ENCODE measurements at regions not wholly inside any gene's neighbourhood (a gene's known extent, or its start where the extent isn't known, plus 50 kb on each side); places are given as distances from the start of the nearest gene placed in this dataset.

DNA sequence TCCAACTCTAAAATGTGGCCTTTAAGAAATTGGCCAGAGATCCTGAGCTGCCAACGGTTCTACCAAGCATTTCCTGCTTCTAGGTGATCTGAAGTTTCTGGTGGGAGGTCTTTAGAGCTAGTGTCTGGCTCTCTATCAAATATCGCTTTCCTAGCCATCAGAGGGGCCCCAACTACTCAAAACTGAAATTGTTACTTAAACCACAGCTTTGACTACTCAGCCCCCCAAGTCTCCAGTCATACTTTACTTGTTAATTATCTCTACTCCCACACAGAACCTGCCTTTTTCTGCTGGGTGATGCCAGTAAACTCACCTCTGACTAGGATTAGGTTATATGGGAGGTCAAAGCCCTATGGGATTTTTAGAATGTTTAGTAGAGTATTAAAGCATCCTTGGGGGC, 95.1 kb downstream of the FASLG start:
- POLR2A ChIA-PET (ENCODE audit: partially characterized antibody), result no interaction called here
- H2BK20ac ChIP-seq (ENCODE audit: low read length), result no peak overlapping the region
- 89% methylated on average over 2 of the region's 2 CpGs; no CpG with 5 or more reads in 1 of the 2 experiments for WGBS, 2 experiments (ENCODE audit: extremely low coverage in 1 of 2, insufficient coverage in 1 of 2, insufficient read length in 1 of 2, insufficient replicate concordance in 2 of 2, low coverage in 1 of 2, low lambda C conversion rate in 2 of 2, missing lambda C conversion rate in 1 of 2)

More for the DNA sequence above, 95.1 kb downstream of the FASLG start:
- no peak overlapping the region for H3K4ac ChIP-seq (replicated peaks; ENCODE audit: insufficient read length, low read depth, low read length)
- no peak overlapping the region for H4K5ac ChIP-seq (ENCODE audit: insufficient read length, low read depth, low read length)
- no peaks in the 10 kb centered on the region for H3K9me3 ChIP-seq (ENCODE audit: insufficient read depth in 2 of 2, low read depth in 1 of 2, low read length in 1 of 2)
- H3K23me2 ChIP-seq (ENCODE audit: low read depth, low read length), result no peaks in the 10 kb centered on the region
- no peaks in the 10 kb centered on the region for H3K79me1 ChIP-seq (ENCODE audit: low read depth, low read length)
- H2AFZ ChIP-seq (ENCODE audit: low read length), result no peak overlapping the region
- H3K18ac ChIP-seq (ENCODE audit: extremely low read depth, low read length), result no peak overlapping the region
- H3K27me3 ChIP-seq (replicated peaks in 1 of 4; ENCODE audit: control insufficient read depth in 3 of 4, extremely low read depth in 1 of 4, insufficient read depth in 3 of 4, low read length in 3 of 4), result no peaks in the 10 kb centered on the region
- H2BK5ac ChIP-seq (ENCODE audit: low read depth, low read length), result no peak overlapping the region
- no peak overlapping the region for H3K14ac ChIP-seq (ENCODE audit: insufficient read length)
- H4K91ac ChIP-seq (replicated peaks; ENCODE audit: insufficient read length, low read length), result no peak overlapping the region
- H3K4me1 ChIP-seq (replicated peaks in 1 of 4; ENCODE audit: control insufficient read depth in 3 of 4, insufficient read depth in 4 of 4, low read length in 3 of 4), result no peaks in the 10 kb centered on the region
- no peaks in the 10 kb centered on the region for H3K79me2 ChIP-seq (ENCODE audit: control insufficient read depth in 1 of 2, insufficient read depth in 2 of 2, low read length in 2 of 2)
- CTCF ChIA-PET (ENCODE audit: partially characterized antibody), result interaction anchor here (1.1 to 3.9 kb wide), 2 partner anchors 12 to 677 kb away, joined by 3 to 22 read pairs; no protein-coding TSS in a partner anchor
- H2BK12ac ChIP-seq (ENCODE audit: low read depth, low read length), result no peak overlapping the region
- H3K4me3 ChIP-seq (ENCODE audit: extremely low read depth in 1 of 4, insufficient read depth in 2 of 4, low read depth in 3 of 4, low read length in 4 of 4), result no peak overlapping the region
- no peak overlapping the region for H4K8ac ChIP-seq (ENCODE audit: extremely low read depth, insufficient read depth, low read length)
- FAIRE-seq, result no peak
- no peak overlapping the region for H2BK15ac ChIP-seq (ENCODE audit: low read length)
- no peak overlapping the region for H3K56ac ChIP-seq (replicated peaks; ENCODE audit: insufficient read length, low read depth, low read length)
- H2BK120ac ChIP-seq (replicated peaks; ENCODE audit: low read depth, low read length), result no peak overlapping the region
- no peak for DNase-seq (ENCODE audit: low read depth in 1 of 2, low spot score in 2 of 2)
- no peak overlapping the region for H3K4me2 ChIP-seq (ENCODE audit: insufficient read depth in 1 of 2, low read depth in 2 of 2, low read length in 2 of 2)
- no peaks in the 10 kb centered on the region for H3K36me3 ChIP-seq (ENCODE audit: control insufficient read depth in 2 of 4, insufficient read depth in 4 of 4, low read length in 3 of 4)
- no peaks in the 10 kb centered on the region for H4K20me1 ChIP-seq (replicated peaks in 1 of 2; ENCODE audit: control insufficient read depth in 1 of 2, insufficient read depth in 2 of 2, low read length in 2 of 2)
- H3K23ac ChIP-seq (ENCODE audit: insufficient read length), result no peak overlapping the region
- no peak overlapping the region for H2AK5ac ChIP-seq (ENCODE audit: low read depth, low read length)
- TF ChIP-seq POLR2A (IDR thresholded peaks at IDR 0.05; ENCODE audit: control extremely low read depth in 1 of 2, low read depth in 2 of 2, low read length in 2 of 2) (no peak), SP2 (IDR thresholded peaks at IDR 0.05; ENCODE audit: low read length) (no peak), CEBPB (IDR thresholded peaks at IDR 0.05; ENCODE audit: low read depth, low read length) (no peak)
- no peak overlapping the region for H3K27ac ChIP-seq (ENCODE audit: low read depth, low read length)
- H3K9ac ChIP-seq (replicated peaks in 1 of 4; ENCODE audit: extremely low read depth in 1 of 4, low read depth in 3 of 4, low read length in 3 of 4), result no peak overlapping the region

Measured in H1 (cell line).